ENCODE measurements at regions not wholly inside any gene's neighbourhood (a gene's known extent, or its start where the extent isn't known, plus 50 kb on each side); places are given as distances from the start of the nearest gene placed in this dataset.

GRCh38 chr1:56313560-56313959 is 265.8 kb downstream of the PLPP3 start:
- no peak for DNase-seq (ENCODE audit: low spot score)

- no peak for DNase-seq (ENCODE audit: low spot score)
These were observed 267.6 kb downstream of the PLPP3 start for GRCh38 chr1:56311766-56312165.

DNA sequence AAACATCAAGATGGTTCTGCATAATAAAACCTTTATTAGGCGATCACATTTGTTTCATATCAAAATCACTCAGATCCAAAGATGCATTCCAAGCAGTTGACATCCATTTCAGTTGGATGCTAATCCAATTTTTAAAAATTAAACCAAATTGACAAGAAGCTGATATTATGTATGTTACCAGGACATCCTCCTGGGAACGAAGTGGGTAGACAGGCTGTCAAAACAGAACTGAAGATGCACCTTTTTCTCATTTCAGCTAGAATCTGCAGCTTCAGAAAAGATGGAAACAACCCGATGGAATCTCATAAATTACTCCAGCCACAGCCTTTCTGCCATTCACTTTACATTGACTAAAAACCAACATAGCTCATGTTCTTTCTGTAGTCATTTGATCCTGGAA is 268.4 kb downstream of the PLPP3 start:
- DNase-seq (ENCODE audit: low spot score): no peak

- no peak for DNase-seq (ENCODE audit: low spot score)
These were observed 270.3 kb downstream of the PLPP3 start for GRCh38 chr1:56309065-56309464.

GRCh38 chr1:56304975-56305374 is 274.4 kb downstream of the PLPP3 start:
- no peak for DNase-seq (ENCODE audit: low spot score)

- no peak for DNase-seq (ENCODE audit: low spot score)
These were observed 275.6 kb downstream of the PLPP3 start for GRCh38 chr1:56303805-56304204.

DNA sequence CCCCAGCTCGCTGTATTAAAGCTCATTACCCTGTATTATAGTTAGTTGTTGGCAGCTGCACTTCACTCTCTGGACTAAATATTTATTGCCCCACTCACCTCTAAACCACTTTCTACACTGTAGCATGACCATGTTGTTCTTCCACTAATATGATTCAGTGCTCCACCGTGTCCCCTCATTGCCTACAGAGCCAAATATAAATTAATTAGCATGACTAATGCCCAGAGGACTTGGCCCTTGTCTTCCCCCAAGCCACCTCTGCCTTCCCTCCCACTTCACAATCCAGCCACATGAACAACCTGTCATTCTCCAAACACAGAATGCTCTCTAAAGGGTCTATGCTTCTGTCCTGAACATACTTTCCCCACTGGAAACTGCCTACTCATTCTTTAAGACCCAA is 276.5 kb downstream of the PLPP3 start:
- DNase-seq (ENCODE audit: low spot score): no peak

- no peak for DNase-seq (ENCODE audit: low spot score)
These were observed 277.6 kb downstream of the PLPP3 start for GRCh38 chr1:56301791-56302190.

DNA sequence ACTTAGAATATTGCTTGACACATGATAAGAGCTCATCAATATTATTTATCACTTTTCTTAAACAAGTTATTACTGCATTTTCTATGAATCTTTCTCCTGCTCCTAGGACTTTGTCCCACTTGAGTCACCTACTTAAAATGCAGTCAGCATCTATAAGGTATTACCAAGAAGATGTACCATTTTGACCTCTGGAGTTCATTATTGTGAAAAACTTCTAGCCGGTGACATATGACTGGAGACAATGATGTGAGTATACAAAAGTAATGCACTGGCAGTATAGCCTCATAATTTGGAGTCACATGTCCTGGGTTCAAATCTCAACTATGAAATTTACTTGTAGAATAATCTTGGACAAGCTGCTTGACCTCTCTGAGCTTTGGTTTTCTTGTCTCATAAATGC is 278.5 kb downstream of the PLPP3 start:
- DNase-seq (ENCODE audit: low spot score): no peak

DNA sequence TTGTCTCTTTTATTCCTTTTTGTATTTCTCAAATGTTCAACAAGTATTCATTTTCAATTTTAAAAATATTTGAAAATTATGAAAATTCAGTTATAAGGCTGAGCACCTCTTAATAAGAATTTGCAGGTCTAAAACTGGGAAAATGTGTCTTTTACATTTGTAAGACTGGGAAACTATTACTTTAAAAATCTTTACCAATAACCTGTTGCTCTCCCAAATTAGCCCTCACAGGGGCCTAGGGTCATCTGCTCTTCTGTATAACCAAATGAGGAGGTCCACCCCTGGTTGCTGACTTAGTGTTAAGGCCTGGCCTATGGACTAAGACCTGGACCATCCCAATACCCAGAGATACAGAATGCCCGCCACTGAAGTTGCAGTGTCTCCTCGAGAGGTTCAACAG is 280.5 kb downstream of the PLPP3 start:
- no peak for DNase-seq (ENCODE audit: low spot score)

DNA sequence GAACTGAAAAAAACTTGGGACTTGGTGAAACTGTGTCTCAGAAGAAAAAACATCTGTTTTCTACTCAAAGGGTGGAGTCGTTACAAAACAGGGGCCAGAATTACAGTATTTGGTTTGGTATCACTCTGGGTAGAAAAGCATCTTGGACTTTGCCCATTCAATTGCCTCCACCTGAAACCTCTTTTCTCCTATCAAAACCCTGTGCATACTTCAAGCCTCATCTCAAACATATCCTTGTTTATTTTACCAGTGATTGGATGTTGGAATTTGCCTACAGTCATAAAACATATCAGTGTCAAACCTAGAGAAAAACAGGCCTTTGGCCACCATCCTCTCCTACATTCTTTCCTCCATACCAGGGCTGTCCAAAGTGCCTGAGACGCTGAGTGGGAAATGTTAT is 281.5 kb downstream of the PLPP3 start:
- DNase-seq (ENCODE audit: low spot score): no peak

DNA sequence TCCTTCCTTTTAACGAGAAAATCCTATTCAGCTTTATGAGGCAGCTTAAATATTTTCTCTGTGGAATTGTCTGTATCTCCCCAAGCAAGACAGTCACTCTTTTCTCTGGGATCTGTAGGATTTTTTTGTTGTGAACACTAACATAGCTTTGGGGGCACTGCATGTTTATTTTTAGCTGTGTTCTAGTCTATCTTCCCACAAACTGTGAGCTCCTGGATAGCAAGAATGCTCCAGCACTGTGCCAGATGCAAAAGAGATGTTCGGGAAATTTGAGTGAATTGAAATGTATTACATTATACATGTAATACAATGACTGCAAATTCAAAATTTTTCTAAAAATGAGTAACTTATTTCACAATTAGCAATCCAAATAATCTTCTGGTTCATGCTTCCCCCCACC is 282.2 kb downstream of the PLPP3 start:
- DNase-seq (ENCODE audit: low spot score): no peak

- no peak for DNase-seq (ENCODE audit: low spot score)
These were observed 283.1 kb downstream of the PLPP3 start for GRCh38 chr1:56295949-56296929.

DNA sequence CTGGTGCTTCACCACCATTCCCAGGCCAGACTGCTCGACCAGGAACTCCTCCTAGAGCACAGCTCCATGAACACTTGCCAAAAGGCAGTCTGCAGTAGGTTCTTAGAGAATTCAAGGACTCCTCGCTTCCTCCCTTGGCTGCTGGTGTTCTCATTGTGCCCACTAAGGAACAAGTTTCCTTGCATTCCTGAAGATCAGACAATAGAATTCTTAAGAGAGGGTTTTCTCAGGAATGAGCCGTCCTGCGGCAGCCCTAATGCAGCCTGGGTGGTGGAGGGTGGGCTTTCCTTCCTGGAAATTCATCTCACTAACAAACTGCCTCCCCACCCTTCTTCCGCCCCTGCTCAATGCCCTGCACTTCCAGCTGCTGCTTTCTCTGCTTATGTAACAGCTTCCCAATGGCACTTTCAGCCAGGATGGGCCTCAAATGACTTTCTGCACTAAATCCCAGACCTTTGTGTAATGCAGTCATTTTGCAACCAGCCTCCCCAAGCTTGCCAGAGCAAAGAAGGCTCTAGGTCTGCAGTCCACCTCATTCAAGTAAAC is 287.9 kb downstream of the PLPP3 start:
- DNase-seq (ENCODE audit: low spot score): no peak

- DNase-seq (ENCODE audit: low spot score): no peak
These were observed 290.1 kb downstream of the PLPP3 start for GRCh38 chr1:56289260-56289659.

- no peak for DNase-seq (ENCODE audit: low spot score)
These were observed 291.6 kb downstream of the PLPP3 start for GRCh38 chr1:56287721-56288120.

- DNase-seq (ENCODE audit: low spot score): no peak
These were observed 292.4 kb downstream of the PLPP3 start for GRCh38 chr1:56286956-56287355.

GRCh38 chr1:56286506-56286905 is 292.9 kb downstream of the PLPP3 start:
- DNase-seq (ENCODE audit: low spot score): no peak

GRCh38 chr1:56285554-56286402 is 293.6 kb downstream of the PLPP3 start:
- no peak for DNase-seq (ENCODE audit: low spot score)

GRCh38 chr1:56284928-56285327 is 294.4 kb downstream of the PLPP3 start:
- DNase-seq (ENCODE audit: low spot score): no peak

- DNase-seq (ENCODE audit: low spot score): no peak
These were observed 301.3 kb downstream of the PLPP3 start for GRCh38 chr1:56278061-56278460.

GRCh38 chr1:56268519-56269140 is 310.7 kb downstream of the PLPP3 start:
- no peak for DNase-seq (ENCODE audit: low spot score)
